ENCODE measurements at regions not wholly inside any gene's neighbourhood (a gene's known extent, or its start where the extent isn't known, plus 50 kb on each side); places are given as distances from the start of the nearest gene placed in this dataset.
A peak's percentile ranks its signal among the peaks of the same experiment; 100 is the strongest.

GRCh38 chr9:126222363-126222834, 104.2 kb upstream of the MVB12B start:
- DNase-seq (ENCODE audit: low read depth) = no peak

- DNase-seq (ENCODE audit: low read depth) = no peak
These were observed 103.7 kb upstream of the MVB12B start for GRCh38 chr9:126222835-126223431.

- DNase-seq (ENCODE audit: low read depth) = no peak
These were observed 102.7 kb upstream of the MVB12B start for GRCh38 chr9:126223798-126224531.

- DNase-seq (ENCODE audit: low read depth) = no peak
These were observed 100.7 kb upstream of the MVB12B start for GRCh38 chr9:126225611-126226609.

GRCh38 chr9:126226991-126227936, 99.4 kb upstream of the MVB12B start:
- no peak for DNase-seq (ENCODE audit: low read depth)

GRCh38 chr9:126228111-126228780, 98.4 kb upstream of the MVB12B start:
- no peak for DNase-seq (ENCODE audit: low read depth)

- DNase-seq (ENCODE audit: low read depth) = peak; percentile 34
These were observed 97.7 kb upstream of the MVB12B start for GRCh38 chr9:126228781-126229444.

GRCh38 chr9:126229501-126229900, 97.1 kb upstream of the MVB12B start:
- DNase-seq (ENCODE audit: low read depth) = no peak

- no peak for DNase-seq (ENCODE audit: low read depth)
These were observed 95.9 kb upstream of the MVB12B start for GRCh38 chr9:126230692-126231091.

- no peak for DNase-seq (ENCODE audit: low read depth)
These were observed 94.2 kb upstream of the MVB12B start for GRCh38 chr9:126232461-126232860.

- DNase-seq (ENCODE audit: low read depth) = no peak
These were observed 93.5 kb upstream of the MVB12B start for GRCh38 chr9:126233175-126233574.

- DNase-seq (ENCODE audit: low read depth) = no peak
These were observed 92.6 kb upstream of the MVB12B start for GRCh38 chr9:126233913-126234525.

- no peak for DNase-seq (ENCODE audit: low read depth)
These were observed 91.8 kb upstream of the MVB12B start for GRCh38 chr9:126234681-126235335.

GRCh38 chr9:126235336-126236243, 91.0 kb upstream of the MVB12B start:
- no peak for DNase-seq (ENCODE audit: low read depth)

- DNase-seq (ENCODE audit: low read depth) = no peak
These were observed 90.4 kb upstream of the MVB12B start for GRCh38 chr9:126236273-126236672.

- no peak for DNase-seq (ENCODE audit: low read depth)
These were observed 88.2 kb upstream of the MVB12B start for GRCh38 chr9:126238415-126238814.

- no peak for DNase-seq (ENCODE audit: low read depth)
These were observed 87.1 kb upstream of the MVB12B start for GRCh38 chr9:126239515-126239914.

GRCh38 chr9:126240835-126241234, 85.8 kb upstream of the MVB12B start:
- no peak for DNase-seq (ENCODE audit: low read depth)

Measured in activated gamma-delta T cell treated with anti-CD3 and anti-CD28 coated beads, Interleukin-2, amount 50 U/mL, for 16 hours (primary cell).